ENCODE measurements at regions not wholly inside any gene's neighbourhood (a gene's known extent, or its start where the extent isn't known, plus 50 kb on each side); places are given as distances from the start of the nearest gene placed in this dataset.

- no peak for FAIRE-seq
- H3K4me1 ChIP-seq (replicated peaks in 1 of 2; ENCODE audit: control insufficient read depth in 2 of 2, insufficient read depth in 2 of 2, low read length in 2 of 2): no peaks in the 10 kb centered on the region; a peak in 1 of 5 replicates
- no peaks in the 10 kb centered on the region for H3K79me2 ChIP-seq (ENCODE audit: control insufficient read depth, insufficient read depth, low read length)
- no peaks in the 10 kb centered on the region for H4K20me1 ChIP-seq (replicated peaks; ENCODE audit: control insufficient read depth, insufficient read depth, low read length)
- WGBS (ENCODE audit: insufficient coverage, low coverage, missing lambda C conversion rate): 6% methylated on average over 2 of the region's 2 CpGs
- TF ChIP-seq ZC3H4 (CRISPR knock-in tag; IDR thresholded peaks at IDR 0.05; ENCODE audit: borderline replicate concordance): no peak
- TF ChIP-seq SFPQ (IDR thresholded peaks at IDR 0.05; ENCODE audit: low read depth, low read length): no peak
- TF ChIP-seq NR2C1 (IDR thresholded peaks at IDR 0.05): no peak
- TF ChIP-seq NR2C1 (tag; IDR thresholded peaks at IDR 0.05): no peak
- TF ChIP-seq MCM3 (IDR thresholded peaks at IDR 0.05): no peak
- no peak for TF ChIP-seq ERF (CRISPR knock-in tag; IDR thresholded peaks at IDR 0.05)
- no peak for TF ChIP-seq CCAR2 (IDR thresholded peaks at IDR 0.05; ENCODE audit: low read depth, low read length)
- TF ChIP-seq RHOXF2B (CRISPR knock-in tag; conservative IDR thresholded peaks at IDR 0.05): no peak
- TF ChIP-seq ZNF253 (CRISPR knock-in tag; conservative IDR thresholded peaks at IDR 0.05): no peak
- TF ChIP-seq GATAD2A (IDR thresholded peaks at IDR 0.05): no peak
- no peak for TF ChIP-seq TAF1 (IDR thresholded peaks at IDR 0.05; ENCODE audit: control insufficient read depth, extremely low read depth, insufficient read depth, low read length, severe bottlenecking)
- TF ChIP-seq CBX8 (IDR thresholded peaks at IDR 0.05; ENCODE audit: borderline replicate concordance, extremely low read depth, low read depth, low read length, poor library complexity, severe bottlenecking): no peak
- TF ChIP-seq SAFB (IDR thresholded peaks at IDR 0.05; ENCODE audit: borderline replicate concordance, low read depth, low read length): no peak
- TF ChIP-seq GMEB1 (CRISPR knock-in tag; IDR thresholded peaks at IDR 0.05): no peak
- no peak for TF ChIP-seq ZNF408 (CRISPR knock-in tag; IDR thresholded peaks at IDR 0.05; ENCODE audit: low read depth)
- no peak for TF ChIP-seq JUNB (CRISPR knock-in tag; conservative IDR thresholded peaks at IDR 0.05)
- TF ChIP-seq ZFX (CRISPR knock-in tag; IDR thresholded peaks at IDR 0.05): no peak
- TF ChIP-seq TCFL5 (CRISPR knock-in tag; conservative IDR thresholded peaks at IDR 0.05): no peak
- ATAC-seq: no peak
- H3K9me3 ChIP-seq (replicated peaks; ENCODE audit: control insufficient read depth, insufficient read depth, low read depth, low read length): no peaks in the 10 kb centered on the region
- in situ Hi-C loops (cut with MboI) (no loop called here), intact Hi-C loops (cut with micrococcal nuclease) (no loop called here)
- H3K4me2 ChIP-seq (ENCODE audit: insufficient read depth, low read length): no peak overlapping the region
- peaks cover 0 to 7% of the 10 kb centered on the region in 2 experiments; a peak in 1 of 5 replicates for H3K27me3 ChIP-seq (ENCODE audit: control insufficient read depth in 2 of 2, insufficient read depth in 2 of 2, low read length in 2 of 2)
- H3K4me3 ChIP-seq: no peak overlapping the region
- no peak overlapping the region for H2AFZ ChIP-seq (ENCODE audit: low read depth, low read length)
- no peaks in the 10 kb centered on the region for H3K9me1 ChIP-seq (ENCODE audit: control insufficient read depth, insufficient read depth, low read length)
- H3K9ac ChIP-seq (ENCODE audit: insufficient read depth in 1 of 2, low read depth in 2 of 2, low read length in 2 of 2): no peak overlapping the region
- H3K36me3 ChIP-seq (ENCODE audit: control insufficient read depth, insufficient read depth, low read length): no peaks in the 10 kb centered on the region
- DNase-seq (ENCODE audit: extremely low read depth in 1 of 4, low spot score in 3 of 4): no peak
- POLR2A ChIA-PET: no interaction called here
- BruUV-seq (replicated peaks): no TSS peak
- no peak overlapping the region for H3K27ac ChIP-seq (ENCODE audit: extremely low read depth, low read depth, low read length)
- CTCF ChIA-PET (ENCODE audit: low intra/inter-chr PET ratio): no interaction called here
Observed at GRCh38 chr14:71206123-71206522, 298.9 kb downstream of the PCNX1 start.

Measured in K562 (cell line).